Activated T-cell treated with anti-CD3 and anti-CD28 coated beads, Interleukin-2, amount 50 U/mL, for 24 hours (primary cell): ENCODE measurements at regions not wholly inside any gene's neighbourhood (a gene's known extent, or its start where the extent isn't known, plus 50 kb on each side); places are given as distances from the start of the nearest gene placed in this dataset.

Experiments used
- DNase-seq: peaks from one replicate; pipeline ENCODE4 v3.0.0-alpha.2; 2020
- H3K27ac Mint-ChIP-seq: 2 replicates; pipeline ENCODE4 v1.8.0; 2020; ENCODE audit warnings: mild to moderate bottlenecking, mixed read lengths
- H3K27me3 Mint-ChIP-seq: 2 replicates; pipeline ENCODE4 v1.8.0; 2020; ENCODE audit warnings: mixed read lengths
- H3K36me3 Mint-ChIP-seq: 2 replicates; pipeline ENCODE4 v1.8.0; 2020; ENCODE audit warnings: low read depth, mixed read lengths
- H3K4me1 Mint-ChIP-seq: 2 replicates; pipeline ENCODE4 v1.8.0; 2020; ENCODE audit warnings: low read depth, mixed read lengths
- H3K4me3 Mint-ChIP-seq: 2 replicates; pipeline ENCODE4 v1.8.0; 2020; ENCODE audit warnings: mild to moderate bottlenecking, moderate library complexity, mixed read lengths
- H3K9me3 Mint-ChIP-seq: 2 replicates; pipeline ENCODE4 v1.8.0; 2020; ENCODE audit warnings: mixed read lengths

- peak overlapping the region; percentile 63 for H3K27ac Mint-ChIP-seq
Measured at GRCh38 chr12:124464830-124465229, 102.6 kb downstream of the NCOR2 start.

GRCh38 chr12:124464062-124464461 is 103.3 kb downstream of the NCOR2 start:
- H3K27ac Mint-ChIP-seq, result no peak overlapping the region
- H3K27me3 Mint-ChIP-seq, result no peaks in the 10 kb centered on the region
- DNase-seq, result no peak
- H3K9me3 Mint-ChIP-seq, result peaks cover 2% of the 10 kb centered on the region
- H3K36me3 Mint-ChIP-seq, result peaks cover 70% of the 10 kb centered on the region
- H3K4me1 Mint-ChIP-seq, result peaks cover 40% of the 10 kb centered on the region
- H3K4me3 Mint-ChIP-seq, result no peak overlapping the region

More at GRCh38 chr12:124464830-124465229, 102.6 kb downstream of the NCOR2 start:
- DNase-seq, result no peak
- Mint-ChIP-seq H3K27me3 (no peaks in the 10 kb centered on the region), H3K9me3 (peaks cover 7% of the 10 kb centered on the region), H3K4me3 (no peak overlapping the region), H3K36me3 (peaks cover 70% of the 10 kb centered on the region), H3K4me1 (peaks cover 45% of the 10 kb centered on the region)

DNA sequence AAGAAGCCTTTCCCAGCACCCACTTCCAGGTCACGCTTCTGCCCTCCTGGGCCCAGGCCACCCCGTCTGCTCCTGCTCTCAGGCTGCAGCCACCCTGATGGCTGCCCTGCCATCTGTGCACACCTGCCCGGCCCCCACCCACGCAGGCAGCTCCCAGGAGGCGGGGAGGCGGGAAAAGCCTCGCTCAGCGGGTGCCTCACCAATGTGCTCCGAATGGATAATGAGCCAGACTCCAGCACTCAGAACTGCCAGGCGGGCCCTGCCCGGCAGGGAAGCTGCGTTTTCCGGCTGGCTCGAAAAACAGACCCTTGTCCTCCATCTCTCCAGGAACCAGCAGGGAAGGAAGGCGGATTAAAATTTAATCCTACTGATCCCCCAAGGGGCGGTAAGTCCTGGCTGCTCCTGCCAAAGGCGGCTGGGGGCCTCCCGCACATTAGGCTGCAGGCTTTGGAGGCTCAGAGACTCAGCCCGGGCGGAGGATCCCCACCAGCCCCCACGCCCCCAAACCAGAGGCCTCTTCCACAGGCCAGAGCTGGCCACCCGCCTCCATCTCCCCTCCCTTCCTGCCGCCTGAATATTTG is 104.0 kb downstream of the NCOR2 start:
- Mint-ChIP-seq H3K9me3 (no peaks in the 10 kb centered on the region), H3K4me1 (peaks cover 42% of the 10 kb centered on the region), H3K36me3 (peaks cover 75% of the 10 kb centered on the region), H3K27me3 (no peaks in the 10 kb centered on the region), H3K27ac (peak overlapping the region; percentile 6), H3K4me3 (no peak overlapping the region)
- no peak for DNase-seq

DNA sequence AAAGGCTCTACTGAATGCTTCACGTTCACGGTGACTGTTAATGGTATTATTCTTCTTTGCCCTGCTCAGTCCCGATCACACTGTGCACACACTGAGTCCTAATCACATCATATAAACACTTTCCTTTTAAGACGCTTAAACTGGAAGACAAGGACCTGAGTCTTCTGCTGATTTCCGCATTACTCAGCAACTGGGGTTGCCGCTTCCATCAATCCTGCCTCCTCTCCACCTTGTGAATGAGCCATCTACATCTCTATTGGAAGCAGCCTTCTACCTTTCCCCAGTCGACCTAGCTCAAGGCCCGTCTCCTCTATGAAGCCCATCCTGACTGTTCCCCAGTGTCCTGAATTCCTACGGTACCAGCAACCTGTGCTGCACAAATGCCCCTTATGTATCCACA is 104.7 kb downstream of the NCOR2 start:
- no peak for DNase-seq
- Mint-ChIP-seq H3K27ac (peak overlapping the region; percentile 6), H3K27me3 (no peaks in the 10 kb centered on the region), H3K9me3 (no peaks in the 10 kb centered on the region), H3K4me3 (no peak overlapping the region), H3K4me1 (peaks cover 49% of the 10 kb centered on the region), H3K36me3 (peaks cover 79% of the 10 kb centered on the region)

- H3K9me3 Mint-ChIP-seq, result no peaks in the 10 kb centered on the region
- H3K4me1 Mint-ChIP-seq, result peaks cover 51% of the 10 kb centered on the region
- no peak overlapping the region for H3K27ac Mint-ChIP-seq
- DNase-seq, result no peak
- H3K36me3 Mint-ChIP-seq, result peaks cover 79% of the 10 kb centered on the region
- no peaks in the 10 kb centered on the region for H3K27me3 Mint-ChIP-seq
- no peak overlapping the region for H3K4me3 Mint-ChIP-seq
Measured at GRCh38 chr12:124461851-124462623, 105.4 kb downstream of the NCOR2 start.

DNA sequence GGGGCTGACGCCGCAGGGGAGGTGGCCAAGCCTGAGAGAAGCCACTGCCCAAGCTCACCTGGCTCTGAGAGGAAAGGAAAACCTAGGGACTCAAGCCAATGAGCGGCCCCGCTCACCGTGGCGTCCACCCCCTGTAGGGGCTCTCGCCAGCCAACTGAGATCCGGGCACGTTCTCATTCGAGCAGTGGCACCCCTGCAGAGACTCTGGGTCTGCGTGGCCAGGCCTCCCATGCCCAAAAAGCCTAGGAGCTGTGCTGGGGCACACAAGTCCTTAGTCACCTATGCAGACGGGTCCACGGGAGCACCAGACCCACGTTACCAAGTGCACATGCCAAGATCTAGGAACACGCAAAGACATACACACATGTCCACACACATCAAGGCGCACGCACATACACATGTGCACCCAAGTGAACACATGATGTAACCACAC is 106.2 kb downstream of the NCOR2 start:
- H3K36me3 Mint-ChIP-seq, result peaks cover 81% of the 10 kb centered on the region
- no peaks in the 10 kb centered on the region for H3K27me3 Mint-ChIP-seq
- no peak for DNase-seq
- no peaks in the 10 kb centered on the region for H3K9me3 Mint-ChIP-seq
- H3K4me3 Mint-ChIP-seq, result no peak overlapping the region
- peaks cover 49% of the 10 kb centered on the region for H3K4me1 Mint-ChIP-seq
- H3K27ac Mint-ChIP-seq, result no peak overlapping the region

DNA sequence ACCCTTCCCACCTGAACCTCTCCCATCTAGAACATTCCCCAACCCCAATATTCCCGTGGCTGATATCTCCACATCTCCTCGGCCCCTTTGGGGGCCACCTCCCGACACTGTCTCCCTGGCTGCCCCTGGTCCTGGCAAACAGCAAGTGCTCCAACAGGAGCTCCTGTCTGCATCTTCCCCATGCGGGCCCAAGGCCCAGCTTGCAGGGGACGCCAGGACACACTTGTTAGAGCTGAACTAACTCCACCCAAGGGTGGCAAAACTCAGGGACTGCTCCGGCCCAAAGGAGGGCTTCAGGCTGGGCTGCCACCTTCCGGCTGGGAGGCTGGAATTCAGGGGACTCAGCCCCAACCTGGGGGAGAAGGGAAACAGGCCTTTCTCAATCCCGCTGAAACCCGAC is 106.6 kb downstream of the NCOR2 start:
- Mint-ChIP-seq H3K36me3 (peaks cover 82% of the 10 kb centered on the region), H3K27ac (no peak overlapping the region), H3K4me3 (no peak overlapping the region), H3K4me1 (peaks cover 50% of the 10 kb centered on the region), H3K9me3 (no peaks in the 10 kb centered on the region), H3K27me3 (no peaks in the 10 kb centered on the region)
- DNase-seq, result no peak

DNA sequence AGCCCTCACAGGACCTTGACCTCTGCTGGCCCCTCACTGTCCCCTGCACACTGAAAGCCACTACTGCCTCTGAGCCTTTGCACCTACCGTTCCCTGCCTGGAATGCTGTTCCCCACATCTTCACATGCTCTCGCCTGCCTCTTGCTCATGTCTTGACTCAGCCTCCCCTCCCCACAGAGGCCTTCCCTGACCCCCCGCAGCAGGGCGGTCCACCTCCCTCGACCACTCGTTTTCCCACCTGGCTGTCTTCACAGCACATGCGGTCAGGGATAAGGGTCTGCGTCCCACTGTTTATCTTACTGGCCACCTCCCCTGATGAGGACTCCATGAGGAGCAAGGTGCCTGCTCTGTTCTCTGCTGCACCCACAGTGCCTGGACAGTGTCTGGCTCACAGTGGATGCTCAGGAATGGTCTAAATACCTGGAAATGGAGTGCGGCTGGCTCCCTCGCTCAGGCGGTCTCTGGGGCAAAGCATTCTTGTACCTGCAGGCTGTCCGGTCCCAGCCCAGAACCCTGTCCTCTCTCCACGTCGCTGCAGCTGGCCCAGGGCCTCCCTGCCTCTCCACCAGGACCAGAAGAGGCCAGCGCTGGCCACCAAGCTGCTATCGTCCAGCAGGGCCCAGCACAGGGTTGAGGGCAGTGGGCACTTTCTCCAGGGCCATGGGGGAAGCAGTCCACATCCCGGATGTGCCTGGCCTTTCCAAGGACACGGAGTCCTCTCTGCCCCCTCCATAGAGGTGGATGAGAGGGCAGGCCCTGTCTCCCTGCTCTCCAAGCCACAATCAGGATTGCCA is 107.4 kb downstream of the NCOR2 start:
- peak overlapping the region; percentile 63 for H3K27ac Mint-ChIP-seq
- H3K27me3 Mint-ChIP-seq, result no peaks in the 10 kb centered on the region
- no peak overlapping the region for H3K4me3 Mint-ChIP-seq
- no peaks in the 10 kb centered on the region for H3K9me3 Mint-ChIP-seq
- peaks cover 48% of the 10 kb centered on the region for H3K4me1 Mint-ChIP-seq
- peaks cover 77% of the 10 kb centered on the region for H3K36me3 Mint-ChIP-seq
- no peak for DNase-seq

DNA sequence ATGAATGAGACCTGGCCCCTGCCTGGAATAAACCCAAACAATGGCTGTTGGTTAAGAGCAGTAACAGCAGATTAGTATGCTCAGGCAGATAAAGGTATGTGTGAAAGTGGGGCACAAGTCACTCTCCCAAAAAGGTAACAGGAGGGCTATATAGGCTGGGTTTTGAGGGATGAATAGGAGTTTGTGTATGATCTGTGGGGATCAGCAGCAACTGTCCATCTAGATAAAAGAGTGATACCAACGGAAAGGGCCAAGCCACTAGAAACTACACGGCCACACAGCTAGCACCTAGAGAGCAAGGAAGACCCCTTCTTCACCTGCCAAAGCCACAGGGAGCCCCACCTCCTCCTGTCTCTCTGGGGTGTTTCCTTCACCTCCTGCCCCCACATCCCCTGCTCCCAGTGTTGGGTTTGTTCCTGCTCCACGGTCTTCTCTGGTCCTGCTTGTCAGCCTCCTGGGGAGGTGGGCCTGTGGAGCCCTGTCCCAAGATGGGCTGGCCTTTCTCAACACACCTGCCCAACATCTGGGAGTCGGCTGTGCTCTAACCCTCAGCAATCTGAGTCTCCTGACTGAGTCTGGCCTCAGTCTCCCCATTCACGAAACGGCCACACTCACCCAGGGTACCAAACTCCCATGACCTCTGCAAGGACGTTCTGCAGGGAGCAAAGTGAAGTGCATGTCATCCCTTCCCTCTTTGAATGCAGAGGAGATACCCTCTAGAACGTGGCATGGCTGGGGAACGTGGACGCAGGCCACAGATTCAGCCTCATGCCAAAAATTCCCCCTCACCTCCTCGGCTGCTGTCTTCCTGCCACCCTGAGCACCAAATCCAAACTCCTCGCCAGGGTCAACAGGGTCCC is 108.2 kb downstream of the NCOR2 start:
- peaks cover 75% of the 10 kb centered on the region for H3K36me3 Mint-ChIP-seq
- DNase-seq, result no peak
- no peaks in the 10 kb centered on the region for H3K27me3 Mint-ChIP-seq
- no peaks in the 10 kb centered on the region for H3K9me3 Mint-ChIP-seq
- H3K4me3 Mint-ChIP-seq, result no peak overlapping the region
- H3K27ac Mint-ChIP-seq, result peak overlapping the region; percentile 63
- peaks cover 48% of the 10 kb centered on the region for H3K4me1 Mint-ChIP-seq

GRCh38 chr12:124458220-124458991 is 109.0 kb downstream of the NCOR2 start:
- DNase-seq, result no peak
- H3K27ac Mint-ChIP-seq, result no peak overlapping the region
- H3K27me3 Mint-ChIP-seq, result no peaks in the 10 kb centered on the region
- no peaks in the 10 kb centered on the region for H3K9me3 Mint-ChIP-seq
- H3K36me3 Mint-ChIP-seq, result peaks cover 66% of the 10 kb centered on the region
- H3K4me1 Mint-ChIP-seq, result peaks cover 52% of the 10 kb centered on the region
- no peak overlapping the region for H3K4me3 Mint-ChIP-seq

DNA sequence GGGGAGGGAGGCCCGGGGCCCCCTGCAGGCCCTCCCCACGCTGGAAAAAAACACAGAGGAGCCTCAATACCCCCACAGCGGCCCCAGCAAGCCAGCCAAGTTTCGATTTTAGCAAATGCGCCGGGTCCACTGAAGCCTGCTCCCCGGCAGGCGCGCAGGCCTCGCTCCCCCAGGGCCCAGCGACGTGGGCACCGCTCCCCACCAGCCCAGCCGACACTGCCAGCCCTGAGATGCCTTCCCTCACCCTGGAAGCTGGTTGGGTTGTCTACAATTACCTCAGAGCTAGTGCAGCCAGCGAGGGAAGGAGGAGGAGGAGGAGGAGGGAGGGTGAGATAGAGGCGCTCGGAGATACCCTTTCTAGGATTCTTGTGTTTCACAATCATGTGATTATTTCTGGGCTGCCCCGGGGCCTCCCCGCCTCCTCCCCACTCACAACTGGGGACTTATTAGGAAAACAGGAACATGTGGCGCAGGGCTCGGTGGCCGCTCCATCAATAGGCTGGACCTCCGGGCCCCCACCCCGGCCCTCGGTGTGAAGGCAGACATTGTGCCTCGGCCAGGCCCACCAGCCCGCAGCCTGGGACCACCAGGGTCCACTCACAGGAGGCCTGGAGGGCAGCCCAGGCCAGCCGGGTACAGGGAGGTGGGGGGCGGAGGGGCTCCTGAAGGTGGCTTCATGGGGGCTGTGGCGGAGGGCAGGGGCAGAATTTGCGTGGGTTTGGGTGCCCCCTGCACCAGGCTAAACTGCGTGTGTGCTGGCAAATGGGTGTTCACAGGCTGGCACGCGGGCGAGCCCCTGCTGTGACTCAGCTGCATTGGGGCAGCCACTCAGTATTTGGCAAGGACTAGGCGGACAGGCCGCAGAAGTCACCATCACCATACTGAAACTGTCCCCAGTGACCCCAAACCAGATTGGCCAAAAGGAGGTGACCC is 109.9 kb downstream of the NCOR2 start:
- Mint-ChIP-seq H3K36me3 (peaks cover 58% of the 10 kb centered on the region), H3K9me3 (no peaks in the 10 kb centered on the region), H3K4me3 (peak overlapping the region; percentile 60), H3K4me1 (peaks cover 54% of the 10 kb centered on the region), H3K27ac (peak overlapping the region; percentile 81), H3K27me3 (no peaks in the 10 kb centered on the region)
- DNase-seq, result peak; percentile 68

DNA sequence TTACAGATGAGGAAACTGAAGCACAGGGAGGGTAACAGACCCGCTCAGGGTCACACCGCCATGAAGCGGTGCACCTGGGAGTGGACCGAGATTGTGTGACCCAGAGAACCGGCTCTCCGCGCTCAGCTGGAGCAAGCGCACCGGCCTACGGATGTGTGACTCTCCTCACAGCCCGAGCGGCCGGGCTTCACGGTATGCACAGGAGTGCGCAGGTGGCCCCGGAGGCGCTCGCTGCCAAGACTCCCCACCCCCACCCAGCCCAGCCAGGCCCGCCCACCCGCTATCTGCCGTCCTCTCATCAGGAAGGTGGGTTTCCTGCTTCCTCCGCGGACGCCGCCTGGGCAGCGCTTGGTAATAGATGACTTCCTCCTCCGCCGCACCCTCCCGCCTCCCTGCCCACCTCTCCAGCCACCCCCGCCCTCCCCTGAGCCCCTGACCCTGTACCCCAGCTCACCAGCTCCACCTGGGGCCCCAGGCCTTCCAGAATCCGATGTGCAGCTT is 110.7 kb downstream of the NCOR2 start:
- Mint-ChIP-seq H3K4me1 (peaks cover 59% of the 10 kb centered on the region), H3K27ac (peak overlapping the region; percentile 81), H3K9me3 (no peaks in the 10 kb centered on the region), H3K4me3 (peak overlapping the region; percentile 60), H3K27me3 (no peaks in the 10 kb centered on the region), H3K36me3 (peaks cover 50% of the 10 kb centered on the region)
- peak; percentile 53 for DNase-seq
